RKO (cell line): ENCODE measurements at regions not wholly inside any gene's neighbourhood (a gene's known extent, or its start where the extent isn't known, plus 50 kb on each side); places are given as distances from the start of the nearest gene placed in this dataset.

Experiments used
- DNase-seq: peaks from one replicate; pipeline ENCODE4 v3.0.0-alpha.2; 2016; ENCODE audit warnings: low spot score

- DNase-seq = no peak
Observed at GRCh38 chr4:106767991-106768390, 268.1 kb downstream of the DKK2 start.

GRCh38 chr4:106766519-106766918, 269.6 kb downstream of the DKK2 start:
- DNase-seq = no peak

GRCh38 chr4:106764774-106765173, 271.3 kb downstream of the DKK2 start:
- DNase-seq = no peak

- DNase-seq = no peak
Observed at GRCh38 chr4:106762666-106763443, 273.3 kb downstream of the DKK2 start.

- DNase-seq = no peak
Observed at GRCh38 chr4:106753426-106753825, 282.7 kb downstream of the DKK2 start.

- no peak for DNase-seq
Observed at GRCh38 chr4:106746451-106746850, 289.7 kb downstream of the DKK2 start.

GRCh38 chr4:106738121-106738520, 298.0 kb downstream of the DKK2 start:
- no peak for DNase-seq

GRCh38 chr4:106718548-106718947, 317.6 kb downstream of the DKK2 start:
- no peak for DNase-seq

- DNase-seq = no peak
Observed at GRCh38 chr4:106717091-106717490, 319.0 kb downstream of the DKK2 start.

- DNase-seq = no peak
Observed at GRCh38 chr4:106715825-106716224, 320.3 kb downstream of the DKK2 start.

GRCh38 chr4:106708464-106708816, 327.7 kb downstream of the DKK2 start:
- DNase-seq = no peak

GRCh38 chr4:106707776-106708463, 328.2 kb downstream of the DKK2 start:
- DNase-seq = peak; percentile 2

GRCh38 chr4:106704253-106704870, 331.8 kb downstream of the DKK2 start:
- DNase-seq = peak; percentile 9

- DNase-seq = no peak
Observed at GRCh38 chr4:106700321-106700720, 331.7 kb upstream of the GIMD1 start.

GRCh38 chr4:106698621-106699195, 330.1 kb upstream of the GIMD1 start:
- DNase-seq = no peak

GRCh38 chr4:106695501-106696262, 327.1 kb upstream of the GIMD1 start:
- DNase-seq = no peak

GRCh38 chr4:106694232-106694631, 325.7 kb upstream of the GIMD1 start:
- no peak for DNase-seq

- DNase-seq = no peak
Observed at GRCh38 chr4:106691749-106692148, 323.2 kb upstream of the GIMD1 start.

GRCh38 chr4:106690487-106690886, 321.9 kb upstream of the GIMD1 start:
- DNase-seq = peak; percentile 74

GRCh38 chr4:106687026-106687425, 318.4 kb upstream of the GIMD1 start:
- peak; percentile 12 for DNase-seq

GRCh38 chr4:106681381-106681921, 312.9 kb upstream of the GIMD1 start:
- DNase-seq = no peak

GRCh38 chr4:106679063-106679462, 310.5 kb upstream of the GIMD1 start:
- no peak for DNase-seq
